ENCODE measurements at regions not wholly inside any gene's neighbourhood (a gene's known extent, or its start where the extent isn't known, plus 50 kb on each side); places are given as distances from the start of the nearest gene placed in this dataset.

DNA sequence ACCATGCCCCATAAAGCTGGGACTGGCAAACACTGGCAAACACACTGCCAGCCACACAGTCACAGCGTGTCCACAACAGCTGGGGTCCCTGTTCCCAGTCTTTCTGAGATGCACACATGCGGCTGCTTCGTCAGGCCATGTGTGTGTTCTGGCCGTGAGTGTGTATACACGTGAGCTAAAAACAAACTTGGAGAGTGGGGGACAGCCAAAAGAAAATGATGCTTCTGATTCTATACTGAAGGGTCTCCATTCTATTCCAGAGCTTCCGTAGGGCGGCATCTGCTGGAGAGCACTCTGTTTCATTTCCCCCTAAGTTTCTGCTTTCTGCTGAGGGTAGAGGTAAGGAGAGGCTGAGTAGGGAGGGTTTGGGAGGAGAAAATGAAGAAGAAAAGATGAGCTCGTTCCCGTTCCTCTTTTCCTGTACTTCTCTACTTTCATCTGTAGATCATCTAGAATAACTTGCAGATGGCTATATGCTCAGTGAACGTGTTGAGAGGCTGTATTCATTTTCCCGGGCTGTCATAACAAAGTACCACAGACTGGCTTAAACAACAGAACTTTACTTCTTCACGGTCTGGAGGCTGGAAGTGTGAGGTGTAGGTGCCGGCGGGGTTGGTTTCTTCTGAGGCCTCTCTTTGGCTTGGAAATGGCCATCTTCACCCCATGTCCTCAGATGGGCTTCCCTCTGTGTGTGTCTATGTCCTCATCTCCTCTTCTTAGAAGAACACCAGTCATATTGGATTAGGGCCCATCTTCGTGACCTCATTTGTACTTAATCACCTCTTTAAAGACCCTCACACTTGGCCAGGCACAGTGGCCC, 151.6 kb downstream of the TOMM20 start:
- DNase-seq: no peak
- Mint-ChIP-seq H3K36me3 (peaks cover 0 to 2% (median 0%) of the 10 kb centered on the region in 3 donors), H3K4me3 (no peak overlapping the region), H3K27me3 (ENCODE audit: low read depth in 3 of 3) (peaks cover 0 to 4% (median 3%) of the 10 kb centered on the region in 3 donors), H3K27ac (no peak overlapping the region), H3K4me1 (peaks cover 45 to 47% of the 10 kb centered on the region in 2 donors), H3K9me3 (no peaks in the 10 kb centered on the region)

DNA sequence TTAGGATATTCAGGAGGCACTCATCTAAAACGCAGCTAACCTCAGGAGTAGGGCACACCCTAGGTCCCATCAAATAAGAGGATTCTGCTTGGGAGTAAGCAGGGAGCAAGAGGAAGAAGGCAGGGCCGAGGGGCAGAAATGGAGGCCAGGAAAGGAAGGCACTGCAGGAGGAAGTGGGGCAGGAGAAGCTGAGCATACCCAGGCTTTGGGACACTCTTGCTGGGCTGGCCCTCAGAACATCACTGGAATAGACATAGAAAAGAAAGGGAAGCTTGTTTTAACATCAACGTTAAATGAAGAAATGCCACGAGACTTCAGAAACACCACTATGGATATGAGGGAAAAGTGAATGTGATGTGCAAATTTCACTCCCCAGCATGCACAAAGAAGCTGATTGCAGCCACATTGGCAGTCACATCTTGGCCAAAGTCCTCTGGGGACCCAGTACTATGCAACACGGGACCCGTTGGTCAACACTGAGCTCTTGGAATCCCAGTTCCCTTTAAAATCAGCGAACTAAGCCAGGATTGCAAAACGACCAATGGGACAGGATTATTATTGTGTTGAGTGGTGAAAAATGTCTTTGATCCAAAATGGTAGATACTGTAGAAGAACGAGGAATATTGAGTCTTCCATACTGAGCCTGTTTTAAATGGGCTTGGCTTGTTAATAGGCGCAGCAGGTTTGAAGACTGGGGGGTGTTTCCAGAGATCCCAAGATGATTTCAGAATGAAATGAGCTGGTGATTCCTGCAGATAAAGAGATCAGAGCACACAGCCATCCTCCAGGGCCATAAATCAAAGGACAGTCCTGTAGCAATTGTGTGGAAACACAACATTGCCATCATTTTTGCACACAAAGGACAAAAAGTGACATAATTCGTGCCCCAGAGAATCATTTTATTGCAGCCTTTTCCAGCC, 152.4 kb downstream of the TOMM20 start:
- DNase-seq: no peak
- Mint-ChIP-seq H3K27me3 (ENCODE audit: low read depth in 3 of 3) (peaks cover 0 to 4% (median 3%) of the 10 kb centered on the region in 3 donors), H3K9me3 (no peaks in the 10 kb centered on the region), H3K36me3 (peaks cover 0 to 3% (median 0%) of the 10 kb centered on the region in 3 donors), H3K4me3 (peak overlapping the region in 1 of 5 donors; percentile 21), H3K27ac (peak overlapping the region in 2 of 6 donors; percentile 48 to 56), H3K4me1 (peaks cover 46 to 49% of the 10 kb centered on the region in 2 donors)

DNA sequence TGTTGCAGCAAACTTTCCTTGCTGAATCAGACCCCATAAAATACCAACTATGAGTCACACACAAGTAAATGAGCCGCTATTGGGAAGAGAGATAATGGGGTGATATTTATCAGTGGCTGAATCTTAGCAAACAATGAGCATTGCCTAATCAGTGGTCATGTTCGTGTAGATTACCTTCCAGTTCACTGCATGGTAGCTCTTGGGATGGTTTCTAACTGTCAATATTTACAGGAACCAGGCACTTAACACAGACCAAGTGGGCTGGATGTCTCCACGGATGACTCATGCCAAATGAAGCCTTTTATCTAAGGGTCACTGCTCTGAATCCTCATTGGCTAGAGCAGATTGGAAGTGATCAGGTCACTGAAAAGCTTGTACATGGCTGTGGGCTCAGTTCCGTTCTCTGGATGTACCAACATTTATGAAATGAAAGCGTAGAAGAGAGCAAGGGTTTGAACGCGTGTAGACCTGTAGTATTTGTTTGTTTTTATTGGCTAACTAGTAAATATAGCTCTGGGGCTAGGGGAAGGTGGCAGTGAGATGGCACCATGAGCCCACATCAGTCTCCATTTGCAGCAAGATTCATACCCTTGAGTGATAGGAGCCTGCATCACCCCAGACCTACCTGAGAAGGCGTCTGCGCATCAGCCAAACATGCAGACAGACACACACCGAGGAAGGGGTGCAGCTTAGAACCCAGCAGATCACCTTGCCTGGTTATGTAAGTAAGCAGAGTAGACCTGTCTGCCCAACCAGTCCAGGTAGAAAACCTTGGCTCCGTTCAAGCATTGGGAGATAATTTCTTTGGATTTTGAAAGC, 153.3 kb downstream of the TOMM20 start:
- H3K27ac Mint-ChIP-seq: peak overlapping the region in 2 of 6 donors; percentile 4 to 48
- H3K4me3 Mint-ChIP-seq: no peak overlapping the region
- no peak for DNase-seq
- H3K9me3 Mint-ChIP-seq: no peaks in the 10 kb centered on the region
- H3K27me3 Mint-ChIP-seq (ENCODE audit: low read depth in 3 of 3): peaks cover 2 to 4% (median 3%) of the 10 kb centered on the region in 3 donors
- H3K36me3 Mint-ChIP-seq: peaks cover 0 to 3% (median 0%) of the 10 kb centered on the region in 3 donors
- H3K4me1 Mint-ChIP-seq: peaks cover 46 to 49% of the 10 kb centered on the region in 2 donors

DNA sequence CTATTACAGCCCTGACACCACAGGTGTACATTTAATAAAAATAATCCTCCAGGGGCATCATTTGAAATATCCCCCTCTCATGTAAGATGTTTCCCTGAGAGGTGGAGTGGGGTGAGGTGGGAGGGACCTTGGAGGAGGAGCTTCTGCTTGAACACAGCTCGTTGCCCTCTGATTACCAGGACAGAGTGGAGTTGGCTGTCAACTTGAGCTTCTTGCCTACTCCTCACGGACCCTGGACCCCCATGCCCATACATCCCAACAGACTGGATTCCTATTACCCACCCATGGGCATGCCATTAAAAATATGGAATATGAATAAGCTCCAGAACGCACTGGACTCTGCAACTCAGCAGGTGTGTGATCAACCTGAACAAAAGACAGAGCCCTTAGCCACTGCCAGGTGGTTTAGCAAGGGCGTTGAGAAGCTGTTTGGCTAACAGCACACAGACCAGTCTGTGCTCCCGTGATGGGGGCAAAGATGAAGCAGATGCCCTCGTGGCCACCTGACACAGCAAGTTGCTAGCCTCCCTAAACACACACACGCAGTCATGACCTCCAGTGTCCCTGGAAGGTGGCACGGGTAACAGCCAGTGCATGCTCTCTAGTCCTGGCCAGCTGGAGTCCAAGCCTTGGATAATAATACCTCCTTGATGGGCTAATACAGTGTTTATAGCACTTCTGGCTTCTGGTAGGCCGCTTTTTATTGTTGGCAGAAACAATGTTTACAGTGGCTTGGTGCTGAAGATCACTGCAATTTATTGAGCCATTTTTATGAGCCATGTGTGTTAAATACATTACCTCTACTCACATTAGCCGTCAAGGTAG, 155.0 kb downstream of the TOMM20 start:
- no peak for DNase-seq
- no peak overlapping the region for H3K27ac Mint-ChIP-seq
- peaks cover 3 to 4% (median 4%) of the 10 kb centered on the region in 3 donors for H3K27me3 Mint-ChIP-seq (ENCODE audit: low read depth in 3 of 3)
- peaks cover 30 to 34% of the 10 kb centered on the region in 2 donors for H3K4me1 Mint-ChIP-seq
- H3K4me3 Mint-ChIP-seq: no peak overlapping the region
- peaks cover 0 to 3% (median 0%) of the 10 kb centered on the region in 3 donors for H3K36me3 Mint-ChIP-seq
- no peaks in the 10 kb centered on the region for H3K9me3 Mint-ChIP-seq

DNA sequence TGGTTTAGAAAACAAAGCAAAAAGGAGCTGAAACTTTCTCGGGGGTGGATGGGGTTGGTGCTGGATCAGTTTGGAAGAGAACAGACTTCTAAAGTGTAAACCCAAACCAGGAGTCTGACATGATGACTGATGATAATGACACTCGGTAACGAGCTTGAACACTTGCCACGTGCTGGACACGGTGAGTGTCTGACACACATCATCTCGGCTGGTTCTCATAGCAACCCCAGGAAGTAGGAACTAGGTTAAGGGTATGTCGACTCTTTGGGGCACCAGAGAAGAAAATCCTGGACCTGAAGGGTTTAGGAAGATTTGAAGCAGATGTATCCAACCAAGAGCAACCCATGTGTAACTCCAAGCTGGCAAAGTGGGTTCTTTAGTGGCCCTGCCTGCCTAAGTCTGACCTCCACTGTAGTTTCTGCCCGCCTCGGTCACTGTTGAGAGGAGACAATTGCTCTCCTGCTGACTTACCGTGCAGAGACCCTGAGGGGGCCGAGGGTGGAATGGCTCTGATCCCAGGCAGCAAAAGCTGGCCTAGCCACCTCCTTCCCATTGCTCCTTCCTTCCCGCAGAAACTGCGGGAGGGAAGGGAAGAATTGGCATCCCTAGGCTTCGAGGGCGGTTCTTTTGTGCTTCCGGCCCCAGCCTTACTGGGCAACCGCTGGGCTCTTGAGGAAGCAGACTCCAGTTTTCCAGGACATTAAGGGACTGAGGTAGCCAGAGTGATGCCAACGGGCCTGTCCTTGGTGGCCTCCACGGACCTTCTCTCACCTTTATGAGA, 156.0 kb downstream of the TOMM20 start:
- Mint-ChIP-seq H3K4me3 (no peak overlapping the region), H3K4me1 (peaks cover 21 to 23% of the 10 kb centered on the region in 2 donors), H3K36me3 (peaks cover 0 to 3% (median 0%) of the 10 kb centered on the region in 3 donors), H3K27me3 (ENCODE audit: low read depth in 3 of 3) (peaks cover 3 to 4% (median 4%) of the 10 kb centered on the region in 3 donors), H3K27ac (peak overlapping the region in 1 of 6 donors; percentile 32), H3K9me3 (no peaks in the 10 kb centered on the region)
- DNase-seq: no peak

DNA sequence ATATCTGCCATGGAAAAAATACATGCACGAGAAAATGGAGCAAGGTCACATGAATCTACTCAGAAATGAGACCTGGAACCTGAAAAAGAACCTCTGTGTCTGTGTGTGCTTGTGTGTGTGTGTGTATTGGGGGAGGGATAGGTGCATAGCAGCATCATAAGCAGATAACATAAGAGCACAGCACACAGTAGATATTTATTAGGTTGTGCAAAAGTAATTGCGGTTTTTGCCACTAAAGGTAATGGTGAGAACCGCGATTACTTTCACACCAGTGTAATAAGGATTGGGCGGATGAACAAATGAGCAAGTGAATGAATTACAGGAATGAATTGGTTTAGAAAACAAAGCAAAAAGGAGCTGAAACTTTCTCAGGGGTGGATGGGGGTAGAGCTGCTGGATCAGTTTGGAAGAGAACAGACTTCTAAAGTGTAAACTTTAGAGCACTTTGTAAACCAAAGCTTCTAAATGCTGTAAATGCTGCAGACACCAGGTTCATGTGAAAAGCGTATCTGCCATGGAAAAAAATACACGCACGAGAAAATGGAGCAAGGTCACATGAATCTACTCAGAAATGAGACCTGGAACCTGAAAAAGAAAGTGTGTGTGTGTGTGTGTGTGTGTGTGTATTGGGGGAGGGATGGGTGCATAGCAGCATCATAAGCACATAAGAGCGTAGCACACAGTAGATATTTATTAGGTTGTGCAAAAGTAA, 156.9 kb downstream of the TOMM20 start:
- H3K4me3 Mint-ChIP-seq: peak overlapping the region in 1 of 5 donors; percentile 39
- H3K4me1 Mint-ChIP-seq: peaks cover 17 to 23% of the 10 kb centered on the region in 2 donors
- no peak for DNase-seq
- no peaks in the 10 kb centered on the region for H3K9me3 Mint-ChIP-seq
- H3K27ac Mint-ChIP-seq: peak overlapping the region in 3 of 6 donors; percentile 0 to 59 (median 32)
- peaks cover 3 to 4% (median 4%) of the 10 kb centered on the region in 3 donors for H3K27me3 Mint-ChIP-seq (ENCODE audit: low read depth in 3 of 3)
- H3K36me3 Mint-ChIP-seq: peaks cover 0 to 3% (median 0%) of the 10 kb centered on the region in 3 donors

DNA sequence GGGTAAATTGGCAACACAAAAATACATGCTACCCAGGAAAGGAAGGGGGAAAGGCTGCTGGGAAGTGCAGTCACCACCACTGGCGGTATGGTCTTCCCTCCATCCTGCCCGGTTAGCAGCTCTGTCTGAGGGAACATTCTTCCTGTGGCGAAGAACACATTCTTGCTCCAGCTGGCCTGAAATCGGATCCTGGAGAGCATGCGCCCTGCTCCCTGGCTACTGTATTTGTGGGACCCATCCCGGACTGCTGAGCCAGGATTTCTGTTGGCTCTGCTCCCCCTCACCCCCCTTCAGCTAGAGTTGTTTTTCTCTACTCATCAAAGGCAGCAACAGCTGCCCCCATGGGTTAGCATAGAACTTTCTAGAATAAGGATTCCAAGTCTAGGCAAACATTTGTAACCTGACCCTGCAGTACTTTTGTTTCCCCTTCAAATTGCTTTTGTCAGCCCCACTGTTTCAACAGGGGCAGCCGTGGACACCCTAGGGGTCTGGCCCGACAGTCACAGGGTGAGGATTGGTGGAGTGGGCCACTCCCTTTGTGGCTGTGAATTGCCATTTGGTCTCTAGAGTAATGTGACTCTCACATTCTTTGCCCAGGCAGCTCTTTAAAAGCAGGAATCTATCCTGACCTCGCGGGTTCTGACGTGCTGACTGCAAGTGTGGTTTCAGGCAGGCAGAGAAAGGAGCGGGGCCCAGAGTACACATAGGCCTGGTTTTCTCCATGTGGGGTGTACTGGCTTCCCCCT, 157.7 kb downstream of the TOMM20 start:
- peaks cover 17 to 23% of the 10 kb centered on the region in 2 donors for H3K4me1 Mint-ChIP-seq
- H3K9me3 Mint-ChIP-seq: no peaks in the 10 kb centered on the region
- peaks cover 3 to 4% (median 4%) of the 10 kb centered on the region in 3 donors for H3K27me3 Mint-ChIP-seq (ENCODE audit: low read depth in 3 of 3)
- H3K27ac Mint-ChIP-seq: peak overlapping the region in 2 of 6 donors; percentile 0 to 10
- DNase-seq: no peak
- H3K4me3 Mint-ChIP-seq: peak overlapping the region in 3 of 5 donors; percentile 5 to 29 (median 21)
- peaks cover 0 to 3% (median 0%) of the 10 kb centered on the region in 3 donors for H3K36me3 Mint-ChIP-seq

DNA sequence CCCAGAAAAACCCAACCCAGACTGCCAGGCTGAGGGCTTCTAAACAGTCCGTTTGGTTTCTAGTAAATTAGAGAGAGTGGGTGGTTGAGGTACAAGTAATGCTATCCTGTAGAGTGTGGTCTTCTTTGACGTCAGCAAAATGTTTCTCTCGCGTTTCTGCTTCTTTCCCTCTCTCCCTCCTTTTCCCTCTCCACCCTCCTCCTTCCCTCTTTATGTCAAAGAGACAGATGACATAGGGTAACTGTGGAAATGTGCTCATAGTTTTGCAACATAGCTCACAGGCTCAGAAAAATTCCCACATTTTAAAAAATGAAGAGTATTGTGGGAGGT, 158.3 kb downstream of the TOMM20 start:
- Mint-ChIP-seq H3K9me3 (no peaks in the 10 kb centered on the region), H3K4me1 (peaks cover 18 to 25% of the 10 kb centered on the region in 2 donors), H3K27me3 (ENCODE audit: low read depth in 3 of 3) (peaks cover 3 to 5% (median 4%) of the 10 kb centered on the region in 3 donors), H3K36me3 (peaks cover 0 to 3% (median 0%) of the 10 kb centered on the region in 3 donors), H3K4me3 (peak overlapping the region in 4 of 5 donors; percentile 16 to 56 (median 25)), H3K27ac (no peak overlapping the region)
- DNase-seq: no peak

DNA sequence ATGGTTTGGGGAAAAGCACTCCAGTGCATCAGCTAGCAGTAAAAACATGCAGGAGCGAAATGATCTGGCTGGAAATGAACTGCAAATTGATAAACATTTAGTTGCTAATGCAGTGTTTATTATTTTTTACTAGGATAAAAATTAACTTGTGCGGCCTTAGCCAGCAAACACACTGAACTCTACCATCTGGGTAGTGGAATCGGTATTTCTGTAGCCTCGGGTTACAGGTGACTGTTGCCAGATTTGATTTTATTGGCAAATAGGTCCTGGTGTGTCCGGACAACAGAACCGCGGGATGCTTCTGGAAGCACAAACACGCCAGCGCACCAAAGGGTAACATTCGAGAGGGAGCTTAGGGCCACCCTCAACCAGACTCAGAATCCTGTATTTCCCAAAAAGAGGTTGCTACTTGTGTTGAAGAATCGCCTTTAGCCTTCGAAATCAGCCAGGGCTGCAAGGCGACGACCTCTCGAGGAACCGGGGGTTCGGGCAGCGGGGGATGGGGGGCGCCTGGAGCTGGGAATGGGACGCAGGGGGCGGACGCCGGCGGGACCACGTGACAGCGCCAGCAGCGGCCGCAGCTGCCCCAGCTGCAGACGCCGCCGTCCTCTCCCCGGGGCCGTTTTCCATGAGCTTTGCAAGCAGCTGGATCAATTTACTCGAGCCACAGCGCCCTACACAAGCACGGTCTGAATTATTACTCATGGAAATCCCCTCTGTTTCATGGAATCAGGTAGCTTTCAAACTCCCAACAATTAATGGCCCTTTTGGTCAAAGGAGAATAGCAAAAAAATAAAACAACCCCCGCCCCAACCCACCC, 158.8 kb downstream of the TOMM20 start:
- Mint-ChIP-seq H3K36me3 (peaks cover 0 to 3% (median 0%) of the 10 kb centered on the region in 3 donors), H3K27me3 (ENCODE audit: low read depth in 3 of 3) (peaks cover 3 to 6% (median 4%) of the 10 kb centered on the region in 3 donors), H3K4me1 (peaks cover 23 to 31% of the 10 kb centered on the region in 2 donors), H3K4me3 (no peak overlapping the region), H3K9me3 (no peaks in the 10 kb centered on the region), H3K27ac (no peak overlapping the region)
- no peak for DNase-seq

DNA sequence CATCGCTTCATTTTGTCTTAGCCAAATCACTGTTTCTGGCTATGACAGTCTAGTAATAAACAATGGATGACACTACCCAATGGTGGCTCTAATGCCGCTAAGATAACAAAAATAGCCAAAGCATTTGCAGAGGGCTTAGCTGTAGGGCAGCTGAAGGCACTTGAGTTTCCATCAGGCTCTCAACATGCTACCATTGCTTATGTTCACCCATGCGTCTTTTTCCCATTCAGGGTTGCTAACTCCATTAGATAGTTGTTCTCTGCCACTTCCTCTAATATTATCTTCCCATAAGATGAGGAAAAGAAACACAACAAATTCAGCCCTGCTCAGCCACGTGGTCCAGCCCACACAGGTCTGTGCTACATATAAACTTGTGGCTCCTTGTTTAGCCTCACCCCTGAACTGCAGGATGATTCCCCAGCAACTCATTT, 159.6 kb downstream of the TOMM20 start:
- no peaks in the 10 kb centered on the region for H3K9me3 Mint-ChIP-seq
- peaks cover 1 to 8% (median 6%) of the 10 kb centered on the region in 3 donors for H3K27me3 Mint-ChIP-seq (ENCODE audit: low read depth in 3 of 3)
- no peak overlapping the region for H3K4me3 Mint-ChIP-seq

More for the DNA sequence above, 159.6 kb downstream of the TOMM20 start:
- peaks cover 0 to 3% (median 0%) of the 10 kb centered on the region in 3 donors for H3K36me3 Mint-ChIP-seq
- DNase-seq: no peak
- H3K27ac Mint-ChIP-seq: no peak overlapping the region
- H3K4me1 Mint-ChIP-seq: peaks cover 31 to 39% of the 10 kb centered on the region in 2 donors
